HG03439 (cell line): ENCODE measurements at regions not wholly inside any gene's neighbourhood (a gene's known extent, or its start where the extent isn't known, plus 50 kb on each side); places are given as distances from the start of the nearest gene placed in this dataset.
"Not testable (repeated sequence)": the region's sequence is repeated elsewhere in the genome, so short reads cannot be mapped to it uniquely, and the experiment has no call there.

Source experiments
- ATAC-seq: cut with Tn5 transposase; IDR thresholded peaks from one replicate; pipeline ENCODE4 v1.9.1; 2021; ENCODE audit warnings: mild to moderate bottlenecking, moderate library complexity; ENCODE audit not compliant: unreplicated experiment

DNA sequence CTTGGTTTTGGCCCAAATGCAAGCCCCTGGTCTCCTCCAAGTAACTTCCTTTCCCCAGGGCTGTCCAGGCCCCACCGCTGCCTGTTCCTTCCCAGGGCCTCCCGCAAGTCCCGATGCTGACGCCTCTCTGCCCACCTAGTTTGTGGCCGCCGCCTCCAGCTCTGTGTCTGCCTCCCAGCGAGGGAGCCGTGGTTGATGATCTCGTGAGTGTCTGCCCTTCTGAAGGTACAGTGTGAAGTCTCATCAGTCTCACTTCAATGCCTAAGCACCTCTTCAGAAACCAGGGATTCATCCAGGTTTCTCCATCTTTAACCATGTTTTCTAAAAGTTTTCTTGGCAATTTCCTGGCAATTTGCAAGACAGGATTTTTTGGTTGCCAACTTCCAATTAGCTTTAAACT is 127.5 kb downstream of the TMEM121 start:
- not testable (repeated sequence) for ATAC-seq

DNA sequence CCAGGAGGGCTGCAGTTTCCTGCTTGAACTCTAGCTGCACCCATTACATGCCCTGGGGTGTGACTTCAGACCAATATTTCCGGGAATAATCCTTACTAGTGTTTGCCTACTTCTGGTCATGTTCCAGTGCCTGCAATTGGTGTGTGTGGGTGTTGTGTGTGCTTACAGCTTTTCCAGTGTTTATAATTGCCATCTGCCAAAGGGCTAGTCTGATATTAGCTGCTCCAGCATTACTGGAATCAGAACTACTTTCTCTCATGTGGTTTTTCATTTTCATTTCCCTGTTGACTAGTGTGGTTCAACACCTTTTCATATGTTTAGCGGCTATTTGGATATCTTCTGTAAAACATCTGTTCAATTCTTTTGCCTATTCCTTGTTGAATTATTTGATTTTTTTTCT is 132.9 kb downstream of the TMEM121 start:
- not testable (repeated sequence) for ATAC-seq

DNA sequence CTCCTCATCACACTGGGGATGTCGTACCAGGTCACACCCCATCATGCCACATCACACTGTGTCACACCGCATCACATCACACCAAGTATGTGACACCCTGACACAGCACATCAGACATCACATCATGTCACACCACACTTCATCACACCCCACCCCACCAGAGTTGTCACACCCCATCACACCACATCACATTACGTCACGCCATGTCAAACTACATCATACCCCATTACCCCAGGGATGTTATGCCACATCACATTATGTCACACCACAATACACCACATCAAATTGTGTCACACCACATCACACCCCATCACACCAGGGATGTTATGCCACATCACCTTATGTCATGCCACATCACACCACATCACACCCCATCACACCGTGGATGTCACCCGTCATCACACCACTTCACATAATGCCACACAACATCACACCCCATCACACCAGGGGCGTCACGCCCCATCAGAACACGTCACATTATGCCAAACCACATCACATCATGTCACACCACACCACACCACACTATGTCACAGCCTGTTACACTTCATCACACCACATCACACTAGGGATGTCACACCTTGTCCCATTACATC is 133.6 kb downstream of the TMEM121 start:
- no peak for ATAC-seq

- ATAC-seq, result no peak
Measured at GRCh38 chr14:105660816-105661531, 134.6 kb downstream of the TMEM121 start.

DNA sequence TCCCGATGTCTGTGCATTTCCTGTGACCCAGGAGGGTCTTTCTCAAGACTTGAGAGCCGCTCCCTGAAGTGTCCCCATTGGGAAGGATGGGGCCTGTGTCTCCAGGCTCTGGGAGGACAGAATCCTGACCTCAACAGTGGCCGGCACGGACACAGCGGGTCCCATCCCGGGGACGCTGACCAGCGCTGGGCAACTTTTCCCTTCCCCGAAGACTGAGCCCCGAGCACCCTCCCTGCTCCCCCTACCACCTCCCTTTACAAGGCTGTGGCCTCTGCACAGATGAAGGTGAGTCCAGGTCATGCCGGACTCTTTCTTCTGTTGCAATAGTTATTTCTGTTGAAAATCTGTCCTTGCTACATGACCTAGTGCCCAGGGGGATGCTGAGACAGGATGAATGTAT is 135.7 kb downstream of the TMEM121 start:
- not testable (repeated sequence) for ATAC-seq

DNA sequence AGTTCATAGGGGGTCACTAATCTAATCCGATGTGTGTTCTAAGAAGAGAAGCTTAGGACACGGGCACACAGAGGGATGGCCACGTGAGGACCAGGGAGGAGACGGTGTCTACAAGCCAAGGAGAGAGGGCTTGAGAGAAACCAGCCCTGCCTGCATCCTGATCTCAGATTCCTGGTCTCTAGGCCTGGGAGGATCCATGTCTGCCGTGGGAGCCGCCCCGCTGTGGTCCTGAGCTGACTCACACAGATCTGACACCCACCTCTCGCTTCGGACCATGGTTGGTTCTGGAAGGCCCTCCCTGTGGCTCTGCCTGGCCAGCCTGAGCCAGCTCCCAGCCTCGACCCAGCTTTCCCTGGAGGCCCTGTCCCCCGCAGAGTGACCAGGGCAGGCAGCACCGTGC is 136.2 kb downstream of the TMEM121 start:
- ATAC-seq, result not testable (repeated sequence)

DNA sequence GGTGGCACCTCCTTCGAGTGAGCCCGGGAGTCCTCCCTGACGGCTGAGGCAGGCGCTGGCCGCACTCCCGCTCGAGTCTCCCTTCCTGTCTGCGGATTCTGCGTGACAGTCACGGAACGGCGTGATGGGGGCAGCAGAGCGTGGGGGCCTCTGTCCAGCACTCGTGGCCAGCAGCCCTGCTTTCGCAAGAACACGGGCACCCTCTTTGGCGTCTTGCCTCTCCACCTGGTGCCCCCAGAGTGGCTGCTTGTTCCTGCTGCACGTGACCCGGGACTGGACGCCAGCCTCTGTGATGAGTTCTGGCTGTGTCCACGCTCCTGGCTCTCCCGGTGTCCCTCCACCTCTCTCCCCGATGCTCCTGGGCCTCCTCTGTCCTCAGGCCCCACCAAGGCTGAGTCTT is 136.9 kb downstream of the TMEM121 start:
- not testable (repeated sequence) for ATAC-seq

GRCh38 chr14:105663818-105664596 is 137.6 kb downstream of the TMEM121 start:
- ATAC-seq, result not testable (repeated sequence)

DNA sequence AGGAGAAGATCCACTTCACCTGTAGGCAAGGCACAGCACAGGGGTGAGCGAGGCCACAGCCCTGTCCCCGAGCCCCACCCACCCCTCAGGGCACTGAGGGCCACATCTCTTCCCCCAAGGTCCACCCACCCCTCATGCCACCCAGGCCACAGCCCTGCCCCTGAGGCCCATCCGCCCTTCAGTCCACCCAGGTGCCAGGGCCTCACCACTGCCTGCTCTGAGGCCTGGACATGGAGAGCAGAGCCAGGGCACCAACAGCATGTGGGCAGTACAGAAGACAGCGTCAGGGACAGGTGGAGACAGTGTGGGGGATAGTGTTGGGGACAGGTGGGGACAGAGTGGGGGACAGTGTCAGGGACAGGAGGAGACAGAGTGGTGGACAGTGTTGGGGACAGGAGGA is 138.3 kb downstream of the TMEM121 start:
- no peak for ATAC-seq

DNA sequence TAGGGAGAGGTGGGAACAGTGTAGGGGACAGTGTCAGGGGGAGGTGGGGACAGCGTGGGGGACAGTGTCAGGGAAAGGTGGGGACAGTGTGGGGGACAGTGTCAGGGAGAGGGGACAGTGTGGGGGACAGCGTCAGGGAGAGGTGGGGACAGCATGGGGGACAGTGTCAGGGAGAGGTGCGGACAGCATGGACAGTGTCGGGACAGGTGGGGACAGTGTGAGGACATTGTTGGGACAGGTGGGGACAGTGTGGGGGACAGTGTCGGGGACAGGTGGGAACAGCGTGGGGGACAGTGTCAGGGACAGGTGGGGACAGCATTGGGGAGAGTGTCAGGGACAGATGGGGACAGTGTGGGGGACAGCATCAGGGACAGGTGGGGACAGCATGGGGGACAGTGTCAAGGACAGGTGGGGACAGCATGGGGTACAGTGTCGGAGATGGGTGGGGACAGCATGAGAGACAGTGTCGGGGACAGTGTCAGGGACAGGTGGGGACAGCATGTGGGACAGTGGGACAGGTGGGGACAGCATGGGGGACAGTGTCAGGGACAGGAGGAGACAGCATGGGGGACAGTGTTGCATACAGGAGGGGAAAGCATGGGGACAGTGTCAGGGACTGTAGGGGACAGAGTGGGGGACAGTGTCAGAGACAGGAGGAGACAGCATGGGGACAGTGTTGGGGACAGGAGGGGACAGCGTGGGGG is 139.0 kb downstream of the TMEM121 start:
- no peak for ATAC-seq

DNA sequence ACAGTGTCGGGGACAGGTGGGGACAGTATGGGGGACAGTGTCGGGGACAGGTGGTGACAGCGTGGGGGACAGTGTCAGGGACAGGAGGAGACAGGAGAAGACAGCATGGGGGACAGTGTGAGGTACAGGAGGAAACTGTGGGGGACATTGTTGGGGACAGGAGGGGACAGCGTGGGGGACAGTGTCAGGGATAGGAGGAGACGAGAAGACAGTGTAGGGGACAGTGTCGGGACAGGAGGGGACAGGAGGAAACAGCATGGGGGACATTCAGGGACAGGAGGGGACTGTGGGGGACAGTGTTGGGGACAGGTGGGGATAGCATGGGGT is 139.5 kb downstream of the TMEM121 start:
- ATAC-seq, result no peak

- no peak for ATAC-seq
Measured at GRCh38 chr14:105666420-105666819, 140.0 kb downstream of the TMEM121 start.

DNA sequence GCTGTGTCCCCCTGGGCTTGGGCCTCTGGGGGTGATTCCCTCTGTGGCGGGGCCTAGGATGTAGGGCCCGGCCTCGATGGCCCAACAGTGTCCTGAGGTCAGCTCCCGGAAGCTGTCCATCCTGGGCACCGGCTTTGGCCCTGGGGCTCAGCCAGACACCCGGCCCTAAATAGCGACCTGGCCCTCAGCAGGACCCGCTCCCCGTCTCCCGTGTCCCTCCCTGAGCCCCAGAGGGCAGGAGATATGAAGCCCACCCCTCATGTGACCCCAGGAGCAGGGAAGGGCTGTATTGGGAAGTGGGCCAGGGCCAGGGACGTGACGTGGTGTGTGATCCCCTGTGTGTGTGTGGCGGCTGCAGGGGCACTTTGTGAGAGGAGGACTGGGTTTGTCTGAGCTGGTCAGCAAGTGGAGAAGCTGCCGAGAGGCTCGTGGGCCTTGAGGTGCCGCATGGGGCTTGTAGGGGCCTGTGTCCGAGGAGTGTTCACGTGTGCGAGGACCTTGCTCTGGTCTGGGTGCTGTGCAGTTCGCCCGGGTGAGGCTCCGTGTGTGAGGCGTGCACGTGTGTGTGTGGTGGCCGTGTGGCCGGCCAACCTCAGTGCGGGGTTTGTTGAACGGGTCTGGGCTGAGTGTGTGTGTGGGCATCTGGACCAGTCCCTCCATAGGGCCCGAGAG is 140.7 kb downstream of the TMEM121 start:
- ATAC-seq, result not testable (repeated sequence)

GRCh38 chr14:105667663-105668020 is 141.3 kb downstream of the TMEM121 start:
- not testable (repeated sequence) for ATAC-seq

- not testable (repeated sequence) for ATAC-seq
Measured at GRCh38 chr14:105668021-105668420, 141.6 kb downstream of the TMEM121 start.

DNA sequence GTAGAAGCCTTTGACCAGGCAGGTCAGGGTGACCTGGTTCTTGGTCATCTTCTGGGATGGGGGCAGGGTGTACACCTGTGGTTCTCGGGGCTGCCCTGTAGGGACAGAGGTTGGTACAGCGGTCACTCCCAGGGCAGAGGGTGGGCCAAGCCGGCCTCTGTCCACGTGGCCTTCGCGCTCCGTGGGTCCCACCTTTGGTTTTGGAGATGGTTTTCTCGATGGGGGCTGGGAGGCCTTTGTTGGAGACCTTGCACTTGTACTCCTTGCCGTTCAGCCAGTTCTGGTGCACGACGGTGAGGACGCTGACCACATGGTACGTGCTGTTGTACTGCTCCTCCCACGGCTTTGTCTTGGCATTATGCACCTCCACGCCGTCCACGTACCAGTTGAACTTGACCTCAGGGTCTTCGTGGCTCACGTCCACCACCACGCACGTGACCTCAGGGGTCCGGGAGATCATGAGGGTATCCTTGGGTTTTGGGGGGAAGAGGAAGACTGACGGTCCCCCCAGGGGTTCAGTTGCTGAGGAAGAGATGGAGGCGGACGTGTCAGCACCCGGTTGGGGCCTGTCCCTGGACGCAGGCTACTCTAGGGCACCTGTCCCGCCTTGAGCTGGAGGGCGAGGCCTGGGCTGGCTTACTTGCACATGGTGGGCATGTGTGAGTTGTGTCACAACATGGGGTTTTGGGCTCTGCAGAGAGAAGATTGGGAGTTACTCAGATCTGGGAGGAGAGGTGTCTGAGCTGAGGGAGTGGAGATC is 142.3 kb downstream of the TMEM121 start:
- ATAC-seq, result not testable (repeated sequence)

- not testable (repeated sequence) for ATAC-seq
Measured at GRCh38 chr14:105669231-105669610, 142.8 kb downstream of the TMEM121 start.

DNA sequence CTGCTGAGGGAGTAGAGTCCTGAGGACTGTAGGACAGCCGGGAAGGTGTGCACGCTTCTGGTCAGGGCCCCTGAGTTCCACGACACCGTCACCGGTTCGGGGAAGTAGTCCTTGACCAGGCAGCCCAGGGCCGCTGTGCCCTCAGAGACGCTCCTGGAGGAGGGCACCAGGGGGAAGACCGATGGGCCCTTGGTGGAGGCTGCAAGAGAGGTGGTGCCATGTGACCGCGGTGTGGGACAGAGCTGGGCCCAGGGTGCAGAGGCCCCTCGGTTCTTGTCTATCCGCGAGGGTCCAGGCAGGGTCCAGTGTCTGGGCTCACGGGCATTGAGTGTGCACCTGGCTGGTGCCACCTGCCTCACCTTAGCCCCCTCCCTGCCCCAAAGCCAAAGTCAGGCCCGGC is 143.3 kb downstream of the TMEM121 start:
- not testable (repeated sequence) for ATAC-seq

DNA sequence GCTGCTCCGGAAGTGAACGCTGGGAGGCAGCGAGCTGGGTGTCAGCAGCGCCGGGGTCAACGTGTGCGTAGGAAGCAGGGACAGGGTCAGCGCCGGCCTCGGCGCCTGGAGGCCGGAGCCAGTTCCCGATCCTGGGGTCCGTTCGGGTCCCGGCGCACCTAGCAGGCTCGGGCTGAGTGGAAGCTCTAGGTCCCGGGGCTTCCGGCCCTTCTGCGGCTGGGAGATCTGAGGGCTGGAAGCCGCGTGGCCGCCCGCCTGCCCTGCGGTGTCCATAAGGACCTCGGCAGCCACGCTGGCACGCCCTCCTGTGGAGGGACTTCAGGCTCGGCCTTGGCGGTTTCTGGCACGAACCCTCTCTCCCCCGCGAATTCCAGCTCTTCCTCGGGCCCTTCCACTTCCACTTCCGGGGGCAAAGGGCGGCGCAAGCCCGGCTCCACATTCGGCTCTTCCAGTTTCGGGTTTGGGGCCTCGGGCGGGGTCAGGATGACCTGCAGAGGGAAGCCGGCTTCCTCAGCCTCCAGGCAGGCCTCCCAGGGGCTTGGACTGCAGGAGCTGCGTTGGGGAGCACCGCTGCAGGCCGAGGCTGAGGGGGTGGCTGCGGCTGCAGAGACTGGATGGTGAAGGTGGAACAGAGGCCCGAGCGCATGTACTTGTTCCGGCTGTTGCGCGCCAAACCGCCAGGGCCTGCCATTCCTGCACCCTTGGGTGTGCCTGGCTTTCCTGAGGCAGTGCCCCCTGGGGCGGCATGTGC is 146.2 kb downstream of the TMEM121 start:
- ATAC-seq, result not testable (repeated sequence)
